Loucy (cell line): ENCODE measurements at regions not wholly inside any gene's neighbourhood (a gene's known extent, or its start where the extent isn't known, plus 50 kb on each side); places are given as distances from the start of the nearest gene placed in this dataset.

Source experiments
- H2AFZ ChIP-seq: fragments of 200-600 bp; sonication (generic); 2 replicates; pipeline ENCODE4 v1.6.0; 2016; ENCODE audit warnings: antibody characterized with exemption, mild to moderate bottlenecking, low read length, moderate library complexity
- H3F3A ChIP-seq: fragments of 200-600 bp; 2 replicates; pipeline ENCODE4 v1.6.0; 2016; ENCODE audit warnings: antibody characterized with exemption, low read depth, mild to moderate bottlenecking
- H3K27me3 ChIP-seq: fragments of 200-600 bp; sonication (generic); 2 replicates; pipeline ENCODE4 v1.6.1; 2014; ENCODE audit warnings: low read length, mild to moderate bottlenecking; ENCODE audit not compliant: insufficient read depth, poor library complexity, severe bottlenecking
- H3K36me3 ChIP-seq: fragments of 200-600 bp; sonication (generic); 2 replicates; pipeline ENCODE4 v1.6.1; 2016; ENCODE audit warnings: low read length; ENCODE audit not compliant: insufficient read depth
- H3K4me1 ChIP-seq: fragments of 200-600 bp; sonication (generic); 2 replicates; pipeline ENCODE4 v1.5.1; 2014; ENCODE audit warnings: low read length, mild to moderate bottlenecking; ENCODE audit not compliant: insufficient read depth, poor library complexity, severe bottlenecking
- H3K4me2 ChIP-seq: fragments of 200-600 bp; sonication (generic); 2 replicates; pipeline ENCODE4 v1.6.0; 2014; ENCODE audit warnings: antibody characterized with exemption, low read length, low read depth, mild to moderate bottlenecking; ENCODE audit not compliant: poor library complexity, severe bottlenecking
- H3K4me3 ChIP-seq: fragments of 200-600 bp; sonication (generic); 2 replicates; pipeline ENCODE4 v1.5.1; 2014; ENCODE audit warnings: low read length, mild to moderate bottlenecking, mixed read lengths; ENCODE audit not compliant: poor library complexity, severe bottlenecking
- H3K79me2 ChIP-seq: fragments of 200-600 bp; sonication (generic); 2 replicates; pipeline ENCODE4 v1.6.1; 2014; ENCODE audit warnings: low read length; ENCODE audit not compliant: insufficient read depth
- H3K9ac ChIP-seq: fragments of 200-600 bp; sonication (generic); 2 replicates; pipeline ENCODE4 v1.6.0; 2014; ENCODE audit warnings: mild to moderate bottlenecking, low read depth, low read length, moderate library complexity; ENCODE audit not compliant: poor library complexity, severe bottlenecking
- H3K9me2 ChIP-seq: fragments of 200-600 bp; sonication (generic); replicated peaks from 2 replicates; pipeline ENCODE4 v1.6.1; 2016; ENCODE audit warnings: low read depth, low read length, mixed read lengths
- H3K9me3 ChIP-seq: fragments of 200-600 bp; sonication (generic); 2 replicates; pipeline ENCODE4 v1.6.1; 2014; ENCODE audit warnings: mild to moderate bottlenecking, antibody characterized with exemption, low read length, low read depth; ENCODE audit not compliant: insufficient read depth
- H4K20me1 ChIP-seq: fragments of 200-600 bp; sonication (generic); 2 replicates; pipeline ENCODE4 v1.6.0; 2014; ENCODE audit warnings: antibody characterized with exemption, low read length, mild to moderate bottlenecking; ENCODE audit not compliant: insufficient read depth, poor library complexity, severe bottlenecking
- EZH2phosphoT487 ChIP-seq: fragments of 200-600 bp; IDR thresholded peaks from 2 replicates; pipeline ENCODE4 v1.6.1; 2018; ENCODE audit warnings: antibody characterized with exemption, mild to moderate bottlenecking, moderate library complexity, borderline replicate concordance
- TF ChIP-seq, protein P1 (sequence below): fragments of 200-600 bp; sonication (generic); conservative IDR thresholded peaks from 2 replicates; pipeline ENCODE4 v1.5.1; 2014; ENCODE audit warnings: mild to moderate bottlenecking, antibody characterized with exemption, low read length

DNA sequence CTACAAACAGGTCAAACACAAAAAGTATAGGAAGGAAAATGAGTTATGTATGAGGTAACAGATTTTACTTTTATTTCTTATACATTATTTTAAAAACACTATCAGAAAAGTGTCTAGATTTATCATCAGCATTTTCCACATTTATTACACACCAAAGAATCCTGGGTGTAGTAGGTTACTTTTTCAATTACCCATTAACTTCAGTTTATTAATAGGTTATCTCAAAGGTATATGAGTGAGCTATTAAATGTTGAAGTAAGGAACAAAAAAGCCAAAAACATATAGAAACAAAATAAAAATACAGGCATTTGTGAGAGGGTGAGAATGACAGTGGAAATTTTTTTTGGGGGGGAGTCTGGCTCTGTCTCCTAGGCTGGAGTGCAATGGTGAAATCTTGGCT, 150.5 kb downstream of the SIM1 start:
- no peaks in the 10 kb centered on the region for H4K20me1 ChIP-seq
- no peaks in the 10 kb centered on the region for H3F3A ChIP-seq
- H3K4me3 ChIP-seq, result no peak overlapping the region
- no peak overlapping the region for H3K9ac ChIP-seq
- H2AFZ ChIP-seq, result no peak overlapping the region
- no peaks in the 10 kb centered on the region for H3K36me3 ChIP-seq
- H3K9me3 ChIP-seq, result no peaks in the 10 kb centered on the region
- no peak overlapping the region for H3K4me2 ChIP-seq
- H3K4me1 ChIP-seq, result no peaks in the 10 kb centered on the region
- H3K27me3 ChIP-seq, result no peaks in the 10 kb centered on the region
- H3K79me2 ChIP-seq, result no peaks in the 10 kb centered on the region
- no peak for TF ChIP-seq EZH2phosphoT487
- TF ChIP-seq, protein P1, sequence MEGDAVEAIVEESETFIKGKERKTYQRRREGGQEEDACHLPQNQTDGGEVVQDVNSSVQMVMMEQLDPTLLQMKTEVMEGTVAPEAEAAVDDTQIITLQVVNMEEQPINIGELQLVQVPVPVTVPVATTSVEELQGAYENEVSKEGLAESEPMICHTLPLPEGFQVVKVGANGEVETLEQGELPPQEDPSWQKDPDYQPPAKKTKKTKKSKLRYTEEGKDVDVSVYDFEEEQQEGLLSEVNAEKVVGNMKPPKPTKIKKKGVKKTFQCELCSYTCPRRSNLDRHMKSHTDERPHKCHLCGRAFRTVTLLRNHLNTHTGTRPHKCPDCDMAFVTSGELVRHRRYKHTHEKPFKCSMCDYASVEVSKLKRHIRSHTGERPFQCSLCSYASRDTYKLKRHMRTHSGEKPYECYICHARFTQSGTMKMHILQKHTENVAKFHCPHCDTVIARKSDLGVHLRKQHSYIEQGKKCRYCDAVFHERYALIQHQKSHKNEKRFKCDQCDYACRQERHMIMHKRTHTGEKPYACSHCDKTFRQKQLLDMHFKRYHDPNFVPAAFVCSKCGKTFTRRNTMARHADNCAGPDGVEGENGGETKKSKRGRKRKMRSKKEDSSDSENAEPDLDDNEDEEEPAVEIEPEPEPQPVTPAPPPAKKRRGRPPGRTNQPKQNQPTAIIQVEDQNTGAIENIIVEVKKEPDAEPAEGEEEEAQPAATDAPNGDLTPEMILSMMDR, result no peak
- no peaks in the 10 kb centered on the region for H3K9me2 ChIP-seq

DNA sequence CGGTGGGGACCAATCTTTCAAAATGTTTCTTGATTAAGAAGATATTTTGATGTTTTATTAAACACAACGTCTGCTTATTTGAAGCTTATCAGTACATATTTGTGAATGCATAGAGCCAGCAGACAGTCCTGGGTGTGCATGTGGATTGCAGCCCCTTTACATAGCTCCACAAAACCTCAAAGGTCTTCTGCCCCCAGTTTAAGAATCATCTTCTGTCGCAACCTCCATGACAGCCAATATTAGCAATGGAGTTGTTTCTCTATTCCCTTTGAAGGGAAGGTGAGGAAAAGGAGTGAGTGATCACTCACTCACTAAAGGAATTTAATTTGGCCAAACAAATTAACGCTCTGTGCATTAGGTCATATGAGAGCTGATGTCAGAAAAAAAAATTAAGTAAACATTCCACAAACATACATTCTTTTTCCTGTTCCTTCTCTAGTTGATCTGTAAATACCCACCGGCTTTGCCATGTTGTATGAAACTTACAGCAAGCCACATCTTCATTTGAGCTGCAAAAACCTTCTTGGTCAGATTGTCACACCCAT, 152.9 kb downstream of the SIM1 start:
- no peaks in the 10 kb centered on the region for H3F3A ChIP-seq
- H3K36me3 ChIP-seq, result no peaks in the 10 kb centered on the region
- H3K79me2 ChIP-seq, result no peaks in the 10 kb centered on the region
- H3K9me3 ChIP-seq, result no peaks in the 10 kb centered on the region
- H3K9ac ChIP-seq, result no peak overlapping the region
- no peak overlapping the region for H3K4me3 ChIP-seq
- no peak overlapping the region for H2AFZ ChIP-seq
- no peaks in the 10 kb centered on the region for H4K20me1 ChIP-seq
- H3K4me1 ChIP-seq, result no peaks in the 10 kb centered on the region
- no peak overlapping the region for H3K4me2 ChIP-seq
- H3K9me2 ChIP-seq, result no peaks in the 10 kb centered on the region
- H3K27me3 ChIP-seq, result no peaks in the 10 kb centered on the region
- TF ChIP-seq EZH2phosphoT487, result no peak
- TF ChIP-seq, protein P1, result no peak

DNA sequence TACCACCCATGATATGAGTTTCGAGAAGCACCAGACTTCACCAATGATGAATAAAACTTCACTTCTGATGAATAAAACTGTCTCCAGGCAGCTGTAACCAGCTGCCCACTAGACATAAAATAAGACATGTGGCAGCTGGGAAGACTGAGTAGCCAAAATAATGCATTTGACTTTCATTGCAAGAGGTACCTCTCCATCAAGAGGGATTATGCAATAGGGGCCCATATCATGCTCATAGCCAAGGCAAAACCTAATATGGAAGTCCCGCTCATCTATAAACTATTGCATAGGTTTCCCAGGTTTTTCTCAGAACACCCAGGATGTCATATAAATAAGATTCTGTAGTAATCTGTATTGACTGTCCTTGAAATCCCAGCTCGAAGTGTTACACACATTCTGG, 155.5 kb downstream of the SIM1 start:
- Histone ChIP-seq H3K9ac (no peak overlapping the region), H3K79me2 (no peaks in the 10 kb centered on the region), H3K4me2 (no peak overlapping the region), H3K4me3 (no peak overlapping the region), H3K4me1 (peaks cover 3% of the 10 kb centered on the region), H3K9me2 (no peaks in the 10 kb centered on the region), H4K20me1 (no peaks in the 10 kb centered on the region), H3F3A (no peaks in the 10 kb centered on the region), H3K36me3 (no peaks in the 10 kb centered on the region), H3K27me3 (no peaks in the 10 kb centered on the region), H3K9me3 (no peaks in the 10 kb centered on the region), H2AFZ (no peak overlapping the region)
- TF ChIP-seq, protein P1, result no peak
- TF ChIP-seq EZH2phosphoT487, result no peak
